PC-3 (cell line): ENCODE measurements at regions not wholly inside any gene's neighbourhood (a gene's known extent, or its start where the extent isn't known, plus 50 kb on each side); places are given as distances from the start of the nearest gene placed in this dataset.

Experiments
- ATAC-seq: fragments of 200-7000 bp; cut with Tn5 transposase; 2 replicates; pipeline ENCODE4 v1.9.1; 2020; ENCODE audit warnings: mild to moderate bottlenecking, moderate library complexity
- BruUV-seq: library from RNA; stranded (reverse); fragments of 400-500 nt; replicated peaks from 2 replicates; lab custom pipeline; 2021; lab: Mats Ljungman, UMichigan
- CTCF ChIA-PET: fragments of 300-600 bp; sonication (Branson Sonifier 250); formaldehyde crosslinking; loops from one replicate; lab custom pipeline; 2022; ENCODE audit warnings: antibody characterized with exemption; lab: Charles Lee
- POLR2A ChIA-PET: fragments of 300-600 bp; sonication (Branson Sonifier 250); formaldehyde crosslinking; loops from one replicate; lab custom pipeline; 2022; ENCODE audit warnings: antibody characterized with exemption; ENCODE audit not compliant: unreplicated experiment; lab: Charles Lee
- DNase-seq: peaks from one replicate; pipeline ENCODE4 v3.0.0-alpha.2; 2015
- H2AFZ ChIP-seq: fragments of 300-600 bp; sonication (generic); 2 replicates; pipeline ENCODE4 v1.6.0; 2016; ENCODE audit warnings: antibody characterized with exemption, low read length
- H3F3A ChIP-seq: fragments of 300-600 bp; sonication (generic); one replicate; pipeline ENCODE4 v1.6.0; 2017; ENCODE audit warnings: antibody characterized with exemption, low read length, control low read depth, mild to moderate bottlenecking; ENCODE audit not compliant: unreplicated experiment
- H3K27ac ChIP-seq: fragments of 300-600 bp; sonication (generic); 2 replicates; pipeline ENCODE4 v1.5.1; 2016; ENCODE audit warnings: mild to moderate bottlenecking, low read length
- H3K27me3 ChIP-seq: fragments of 300-600 bp; sonication (generic); 2 replicates; pipeline ENCODE4 v1.6.1; 2016; ENCODE audit warnings: low read length, mixed read lengths
- H3K36me3 ChIP-seq: fragments of 300-600 bp; sonication (generic); 2 replicates; pipeline ENCODE4 v1.6.1; 2016; ENCODE audit warnings: low read depth, mixed run types, low read length, mixed read lengths
- H3K4me1 ChIP-seq: fragments of 300-600 bp; sonication (generic); 2 replicates; pipeline ENCODE4 v1.5.1; 2016; ENCODE audit warnings: low read length; ENCODE audit not compliant: insufficient read depth
- H3K4me2 ChIP-seq: fragments of 300-600 bp; sonication (generic); 2 replicates; pipeline ENCODE4 v1.6.0; 2016; ENCODE audit warnings: low read length
- H3K4me3 ChIP-seq: fragments of 300-600 bp; sonication (generic); 2 replicates; pipeline ENCODE4 v1.5.1; 2016; ENCODE audit warnings: mild to moderate bottlenecking, low read length, mixed read lengths
- H3K79me2 ChIP-seq: fragments of 300-600 bp; sonication (generic); 2 replicates; pipeline ENCODE4 v1.6.1; 2017; ENCODE audit warnings: low read length, mixed read lengths
- H3K9ac ChIP-seq: fragments of 300-600 bp; sonication (generic); 2 replicates; pipeline ENCODE4 v1.6.0; 2016; ENCODE audit warnings: mild to moderate bottlenecking, low read length
- H3K9me2 ChIP-seq: fragments of 300-600 bp; sonication (generic); replicated peaks from 2 replicates; pipeline ENCODE4 v1.6.1; 2016; ENCODE audit warnings: mixed run types, low read length, mixed read lengths
- H3K9me3 ChIP-seq: fragments of 300-600 bp; sonication (generic); 2 replicates; pipeline ENCODE4 v1.6.1; 2016; ENCODE audit warnings: low read length, mixed read lengths
- H4K20me1 ChIP-seq: fragments of 300-600 bp; sonication (generic); 2 replicates; pipeline ENCODE4 v1.6.1; 2016; ENCODE audit warnings: low read length, mixed read lengths
- CTCF ChIP-seq: fragments of 300-600 bp; sonication (generic); conservative IDR thresholded peaks from 2 replicates; pipeline ENCODE4 v1.5.1; 2017; ENCODE audit warnings: antibody characterized with exemption, low read depth, mild to moderate bottlenecking, low read length
- EZH2 ChIP-seq: fragments of 300-600 bp; sonication (generic); IDR thresholded peaks from one replicate; pipeline ENCODE4 v1.6.1; 2017; ENCODE audit warnings: antibody characterized with exemption, mild to moderate bottlenecking, low read length; ENCODE audit not compliant: unreplicated experiment
- EZH2phosphoT487 ChIP-seq: fragments of 300-600 bp; sonication (generic); IDR thresholded peaks from 2 replicates; pipeline ENCODE4 v1.6.1; 2018; ENCODE audit warnings: mild to moderate bottlenecking, antibody characterized with exemption, low read length, borderline replicate concordance
- intact Hi-C: fragments of 100-400 bp; cut with micrococcal nuclease; formaldehyde crosslinking; loops from 2 replicates; pipeline ENCODE4 v1.9.0; 2023

- Histone ChIP-seq H2AFZ (no peak overlapping the region), H3K9me3 (no peaks in the 10 kb centered on the region), H3K36me3 (no peaks in the 10 kb centered on the region), H3K79me2 (no peaks in the 10 kb centered on the region), H3K9ac (no peak overlapping the region), H3K27ac (no peak overlapping the region), H3K4me1 (no peaks in the 10 kb centered on the region), H3K9me2 (no peaks in the 10 kb centered on the region), H3F3A (no peaks in the 10 kb centered on the region), H3K4me2 (no peak overlapping the region), H3K27me3 (no peaks in the 10 kb centered on the region), H4K20me1 (no peaks in the 10 kb centered on the region), H3K4me3 (no peak overlapping the region)
- DNase-seq (no peak), ATAC-seq (no peak)
- ChIA-PET CTCF (no interaction called here), POLR2A (no interaction called here)
- no TSS peak for BruUV-seq
- intact Hi-C loops = no loop called here
- TF ChIP-seq CTCF = no peak
- no peak for TF ChIP-seq EZH2
- TF ChIP-seq EZH2phosphoT487 = no peak
Measured at GRCh38 chr6:62914530-62914929, 296.7 kb upstream of the FKBP1C start.

- Histone ChIP-seq H3K79me2 (no peaks in the 10 kb centered on the region), H3K27me3 (no peaks in the 10 kb centered on the region), H3F3A (no peaks in the 10 kb centered on the region), H3K4me1 (no peaks in the 10 kb centered on the region), H4K20me1 (no peaks in the 10 kb centered on the region), H3K9me3 (no peaks in the 10 kb centered on the region), H2AFZ (no peak overlapping the region), H3K4me3 (no peak overlapping the region), H3K4me2 (no peak overlapping the region), H3K36me3 (no peaks in the 10 kb centered on the region), H3K9me2 (no peaks in the 10 kb centered on the region), H3K9ac (no peak overlapping the region), H3K27ac (no peak overlapping the region)
- POLR2A ChIA-PET = no interaction called here
- ATAC-seq = no peak
- intact Hi-C loops = no loop called here
- CTCF ChIA-PET = no interaction called here
- no peak for DNase-seq
- TF ChIP-seq EZH2phosphoT487 = no peak
- TF ChIP-seq EZH2 = no peak
- TF ChIP-seq CTCF = no peak
- BruUV-seq = no TSS peak
Measured at GRCh38 chr6:62923728-62924127, 287.5 kb upstream of the FKBP1C start.

GRCh38 chr6:62940848-62941247 is 270.4 kb upstream of the FKBP1C start:
- no peaks in the 10 kb centered on the region for H3K9me2 ChIP-seq
- no peak for TF ChIP-seq EZH2
- TF ChIP-seq CTCF = no peak
- no peak for TF ChIP-seq EZH2phosphoT487
- H2AFZ ChIP-seq = no peak overlapping the region
- BruUV-seq = no TSS peak
- no peaks in the 10 kb centered on the region for H3K27me3 ChIP-seq
- no peaks in the 10 kb centered on the region for H3K36me3 ChIP-seq
- H3K27ac ChIP-seq = no peak overlapping the region
- CTCF ChIA-PET = no interaction called here
- no peaks in the 10 kb centered on the region for H3K9me3 ChIP-seq
- POLR2A ChIA-PET = no interaction called here
- no peaks in the 10 kb centered on the region for H4K20me1 ChIP-seq
- no peak for DNase-seq
- H3K4me3 ChIP-seq = no peak overlapping the region
- no peak overlapping the region for H3K9ac ChIP-seq
- intact Hi-C loops = no loop called here
- H3K4me1 ChIP-seq = no peaks in the 10 kb centered on the region
- ATAC-seq = no peak
- H3K79me2 ChIP-seq = no peaks in the 10 kb centered on the region
- no peaks in the 10 kb centered on the region for H3F3A ChIP-seq
- H3K4me2 ChIP-seq = no peak overlapping the region
